Keratinocyte (primary cell): ENCODE measurements at regions not wholly inside any gene's neighbourhood (a gene's known extent, or its start where the extent isn't known, plus 50 kb on each side); places are given as distances from the start of the nearest gene placed in this dataset.

ENCODE experiments used
- DNase-seq: peaks from one replicate; pipeline ENCODE4 v3.0.0-alpha.2; 2011; ENCODE audit warnings: low read depth, missing footprints, low spot score
- FAIRE-seq: peaks from 2 replicates; lab custom pipeline; 2011; peaks lifted over from hg19 to GRCh38; lab: Jason Lieb, UNC
- H2AFZ ChIP-seq: 2 replicates; pipeline ENCODE4 v1.6.0; 2012; ENCODE audit warnings: low read length, control low read depth, inconsistent platforms; ENCODE audit not compliant: control insufficient read depth
- H3K27ac ChIP-seq: 2 replicates; pipeline ENCODE4 v1.5.1; 2011; ENCODE audit warnings: low read length; ENCODE audit not compliant: control insufficient read depth, insufficient read depth
- H3K27me3 ChIP-seq: 3 replicates; pipeline ENCODE4 v1.6.0; 2011; ENCODE audit warnings: low read length; ENCODE audit not compliant: control insufficient read depth, insufficient read depth; ENCODE audit errors: extremely low read depth
- H3K36me3 ChIP-seq, 2 experiments: 2 replicates in 1 of 2; 3 replicates in 1 of 2; pipeline ENCODE4 v1.5.1; 2011; ENCODE audit warnings: low read length in 2 of 2, mild to moderate bottlenecking in 1 of 2; ENCODE audit not compliant: control insufficient read depth in 2 of 2, insufficient read depth in 2 of 2; ENCODE audit errors: extremely low read depth in 1 of 2
- H3K4me1 ChIP-seq: 3 replicates; pipeline ENCODE4 v1.5.1; 2011; ENCODE audit warnings: low read length; ENCODE audit not compliant: control insufficient read depth, insufficient read depth; ENCODE audit errors: extremely low read depth
- H3K4me2 ChIP-seq: 3 replicates; pipeline ENCODE4 v1.6.0; 2011; ENCODE audit warnings: low read depth, low read length; ENCODE audit not compliant: control insufficient read depth, insufficient read depth; ENCODE audit errors: extremely low read depth
- H3K4me3 ChIP-seq, 3 experiments: fragments of 200-600 bp in 1 of 3; sonication (generic) in 1 of 3; 2 replicates in 2 of 3; 3 replicates in 1 of 3; pipeline ENCODE4 v1.5.1; 2011 to 2016; ENCODE audit warnings: low read length in 3 of 3, mild to moderate bottlenecking in 3 of 3, control low read depth in 2 of 3, inconsistent platforms in 1 of 3, low read depth in 1 of 3, mixed read lengths in 1 of 3, mixed run types in 1 of 3, moderate library complexity in 1 of 3; ENCODE audit not compliant: control insufficient read depth in 2 of 3, insufficient read depth in 2 of 3; ENCODE audit errors: extremely low read depth in 1 of 3
- H3K79me2 ChIP-seq: 2 replicates; pipeline ENCODE4 v1.6.0; 2012; ENCODE audit warnings: low read length; ENCODE audit not compliant: control insufficient read depth, insufficient read depth
- H3K9ac ChIP-seq: 3 replicates; pipeline ENCODE4 v1.6.0; 2011; ENCODE audit warnings: low read length; ENCODE audit not compliant: control insufficient read depth, insufficient read depth; ENCODE audit errors: extremely low read depth
- H3K9me1 ChIP-seq: 3 replicates; pipeline ENCODE4 v1.6.0; 2011; ENCODE audit warnings: low read length; ENCODE audit not compliant: control insufficient read depth, insufficient read depth; ENCODE audit errors: extremely low read depth
- H3K9me3 ChIP-seq: 2 replicates; pipeline ENCODE4 v1.5.1; 2012; ENCODE audit warnings: low read depth, low read length; ENCODE audit not compliant: control insufficient read depth
- H4K20me1 ChIP-seq: 3 replicates; pipeline ENCODE4 v1.6.0; 2011; ENCODE audit warnings: low read length; ENCODE audit not compliant: control insufficient read depth, insufficient read depth; ENCODE audit errors: extremely low read depth
- EZH2 ChIP-seq: IDR thresholded peaks from one replicate; pipeline ENCODE4 v1.6.1; 2012; ENCODE audit warnings: inconsistent platforms, mild to moderate bottlenecking, low read length, moderate library complexity
- dilution Hi-C: fragments of 300-500 bp; cut with MboI; formaldehyde crosslinking; loops from one replicate; pipeline ENCODE4 v1.7.0; 2020; ENCODE audit warnings: low sequenced_read_pairs; ENCODE audit not compliant: extremely low pct_ligation_motif_present
- TF ChIP-seq, protein P1 (sequence below), 3 experiments: IDR thresholded peaks in 1 of 3; conservative IDR thresholded peaks in 1 of 3; optimal IDR thresholded peaks in 1 of 3; 2 replicates in 2 of 3; 3 replicates in 1 of 3; pipeline versions ENCODE3 to v1.5.1; 2011; ENCODE audit warnings: low read length in 3 of 3, mild to moderate bottlenecking in 3 of 3, moderate library complexity in 2 of 3, control low read depth in 1 of 3, inconsistent platforms in 1 of 3; ENCODE audit not compliant: insufficient read depth in 2 of 3; ENCODE audit errors: extremely low read depth in 1 of 3

DNA sequence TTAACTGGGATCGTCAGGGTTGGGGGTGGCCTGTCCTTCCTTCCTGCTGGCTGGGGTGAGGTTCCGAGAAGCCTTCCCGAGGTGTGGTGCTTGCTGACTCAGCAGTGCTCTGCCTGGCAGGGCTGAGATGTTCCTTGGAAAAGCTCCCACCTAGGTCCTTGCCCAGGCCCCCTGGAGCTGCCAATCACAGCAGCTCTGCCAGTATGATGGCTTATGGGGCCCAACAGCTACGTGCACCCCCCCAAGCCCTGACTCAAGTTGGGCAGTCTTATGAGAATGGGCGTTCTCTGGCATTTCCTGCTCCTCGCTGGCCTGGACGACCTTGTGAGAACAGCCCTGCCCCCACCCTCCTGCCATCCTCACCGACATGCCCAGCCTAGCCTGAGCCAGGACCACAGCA lies 292.2 kb upstream of the CRY1 start:
- TF ChIP-seq EZH2, result no peak
- TF ChIP-seq, protein P1, sequence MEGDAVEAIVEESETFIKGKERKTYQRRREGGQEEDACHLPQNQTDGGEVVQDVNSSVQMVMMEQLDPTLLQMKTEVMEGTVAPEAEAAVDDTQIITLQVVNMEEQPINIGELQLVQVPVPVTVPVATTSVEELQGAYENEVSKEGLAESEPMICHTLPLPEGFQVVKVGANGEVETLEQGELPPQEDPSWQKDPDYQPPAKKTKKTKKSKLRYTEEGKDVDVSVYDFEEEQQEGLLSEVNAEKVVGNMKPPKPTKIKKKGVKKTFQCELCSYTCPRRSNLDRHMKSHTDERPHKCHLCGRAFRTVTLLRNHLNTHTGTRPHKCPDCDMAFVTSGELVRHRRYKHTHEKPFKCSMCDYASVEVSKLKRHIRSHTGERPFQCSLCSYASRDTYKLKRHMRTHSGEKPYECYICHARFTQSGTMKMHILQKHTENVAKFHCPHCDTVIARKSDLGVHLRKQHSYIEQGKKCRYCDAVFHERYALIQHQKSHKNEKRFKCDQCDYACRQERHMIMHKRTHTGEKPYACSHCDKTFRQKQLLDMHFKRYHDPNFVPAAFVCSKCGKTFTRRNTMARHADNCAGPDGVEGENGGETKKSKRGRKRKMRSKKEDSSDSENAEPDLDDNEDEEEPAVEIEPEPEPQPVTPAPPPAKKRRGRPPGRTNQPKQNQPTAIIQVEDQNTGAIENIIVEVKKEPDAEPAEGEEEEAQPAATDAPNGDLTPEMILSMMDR (optimal IDR thresholded peaks at IDR 0.05 in 1 of 3, IDR thresholded peaks at IDR 0.05 in 1 of 3, conservative IDR thresholded peaks at IDR 0.05 in 1 of 3; ENCODE audit: extremely low read depth in 1 of 3, insufficient read depth in 2 of 3, low read length in 3 of 3), result no peak
- peak overlapping the region; percentile 70 for H3K4me2 ChIP-seq

DNA sequence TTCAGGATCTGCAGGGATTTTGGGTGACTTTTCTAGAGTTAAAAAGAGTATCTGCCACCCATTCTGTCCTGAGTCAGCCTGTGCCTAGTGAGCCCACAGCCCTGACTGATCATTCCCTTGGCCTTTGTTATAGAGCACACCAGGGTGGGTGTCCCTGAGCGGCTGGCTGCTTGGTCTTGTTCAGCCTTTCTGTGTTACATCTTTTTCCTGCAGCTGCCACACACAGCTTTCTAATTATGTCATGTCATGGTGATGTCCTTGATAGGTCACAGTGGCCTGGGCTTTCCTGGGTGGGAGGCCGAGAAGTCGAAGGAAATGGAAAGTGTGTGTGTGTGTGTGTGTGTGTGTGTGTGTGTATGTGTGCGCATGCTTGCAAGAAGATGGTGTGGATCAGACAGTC lies 293.2 kb upstream of the CRY1 start:
- Histone ChIP-seq H3K4me3 (no peak overlapping the region), H3K9ac (no peak overlapping the region), H4K20me1 (no peaks in the 10 kb centered on the region), H3K79me2 (no peaks in the 10 kb centered on the region), H3K36me3 (no peaks in the 10 kb centered on the region), H3K4me2 (no peak overlapping the region), H3K4me1 (peaks cover 21% of the 10 kb centered on the region), H3K27me3 (no peaks in the 10 kb centered on the region), H3K9me1 (no peaks in the 10 kb centered on the region), H2AFZ (no peak overlapping the region), H3K9me3 (no peaks in the 10 kb centered on the region), H3K27ac (peak overlapping the region; percentile 77)
- FAIRE-seq, result no peak
- TF ChIP-seq, protein P1 (optimal IDR thresholded peaks at IDR 0.05 in 1 of 3, IDR thresholded peaks at IDR 0.05 in 1 of 3, conservative IDR thresholded peaks at IDR 0.05 in 1 of 3; ENCODE audit: extremely low read depth in 1 of 3, insufficient read depth in 2 of 3, low read length in 3 of 3), result no peak
- no peak for TF ChIP-seq EZH2
- dilution Hi-C loops, result no loop called here
- no peak for DNase-seq

More for the DNA sequence above, 292.2 kb upstream of the CRY1 start:
- H3K9me1 ChIP-seq, result no peaks in the 10 kb centered on the region
- no peaks in the 10 kb centered on the region for H4K20me1 ChIP-seq
- DNase-seq, result no peak
- H3K27ac ChIP-seq, result peak overlapping the region; percentile 77
- H3K9ac ChIP-seq, result no peak overlapping the region
- dilution Hi-C loops, result no loop called here
- H3K79me2 ChIP-seq, result peaks cover 3% of the 10 kb centered on the region
- peak; percentile 88 for FAIRE-seq
- no peak overlapping the region for H3K4me3 ChIP-seq
- peaks cover 22% of the 10 kb centered on the region for H3K4me1 ChIP-seq
- no peaks in the 10 kb centered on the region for H3K36me3 ChIP-seq
- peak overlapping the region; percentile 52 for H2AFZ ChIP-seq
- no peaks in the 10 kb centered on the region for H3K9me3 ChIP-seq
- H3K27me3 ChIP-seq, result no peaks in the 10 kb centered on the region
